ENCODE measurements at regions not wholly inside any gene's neighbourhood (a gene's known extent, or its start where the extent isn't known, plus 50 kb on each side); places are given as distances from the start of the nearest gene placed in this dataset.

DNA sequence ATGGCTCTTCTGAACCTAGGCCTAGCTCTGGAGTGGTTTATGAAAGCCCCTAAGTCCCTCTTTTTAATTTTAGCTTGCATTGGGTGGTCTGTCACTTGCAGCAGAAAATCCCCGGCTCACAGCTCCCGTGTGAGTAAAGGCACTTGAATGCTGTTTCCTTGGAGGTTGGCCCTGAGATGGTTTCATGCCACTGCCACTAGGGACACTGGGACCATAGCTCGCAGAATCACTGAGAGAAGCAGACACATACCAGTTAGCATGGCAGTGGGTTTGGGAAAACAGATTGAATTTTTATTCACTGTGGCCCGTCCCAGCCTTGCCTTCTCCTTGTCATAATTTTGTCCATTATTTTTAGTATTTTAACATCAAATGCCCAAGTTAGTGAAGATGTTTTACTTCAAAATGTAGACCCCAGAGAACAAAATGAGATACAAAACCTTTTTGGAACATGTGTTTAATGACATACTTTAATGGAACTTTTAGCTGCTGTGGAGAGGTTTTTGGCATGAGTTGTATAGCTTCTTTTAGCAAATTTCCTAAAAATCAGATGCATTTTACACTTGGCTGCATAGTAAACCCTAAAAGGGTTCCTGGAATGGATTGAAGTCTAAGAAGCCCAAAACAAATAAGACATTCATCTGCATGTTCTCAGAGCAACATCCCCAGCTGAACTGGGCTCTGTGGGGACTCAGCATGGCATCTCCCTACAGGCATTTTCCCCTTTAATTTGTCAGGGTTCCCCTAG is 259.7 kb upstream of the PITRM1 start:
- TF ChIP-seq, protein P1, sequence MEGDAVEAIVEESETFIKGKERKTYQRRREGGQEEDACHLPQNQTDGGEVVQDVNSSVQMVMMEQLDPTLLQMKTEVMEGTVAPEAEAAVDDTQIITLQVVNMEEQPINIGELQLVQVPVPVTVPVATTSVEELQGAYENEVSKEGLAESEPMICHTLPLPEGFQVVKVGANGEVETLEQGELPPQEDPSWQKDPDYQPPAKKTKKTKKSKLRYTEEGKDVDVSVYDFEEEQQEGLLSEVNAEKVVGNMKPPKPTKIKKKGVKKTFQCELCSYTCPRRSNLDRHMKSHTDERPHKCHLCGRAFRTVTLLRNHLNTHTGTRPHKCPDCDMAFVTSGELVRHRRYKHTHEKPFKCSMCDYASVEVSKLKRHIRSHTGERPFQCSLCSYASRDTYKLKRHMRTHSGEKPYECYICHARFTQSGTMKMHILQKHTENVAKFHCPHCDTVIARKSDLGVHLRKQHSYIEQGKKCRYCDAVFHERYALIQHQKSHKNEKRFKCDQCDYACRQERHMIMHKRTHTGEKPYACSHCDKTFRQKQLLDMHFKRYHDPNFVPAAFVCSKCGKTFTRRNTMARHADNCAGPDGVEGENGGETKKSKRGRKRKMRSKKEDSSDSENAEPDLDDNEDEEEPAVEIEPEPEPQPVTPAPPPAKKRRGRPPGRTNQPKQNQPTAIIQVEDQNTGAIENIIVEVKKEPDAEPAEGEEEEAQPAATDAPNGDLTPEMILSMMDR (IDR thresholded peaks at IDR 0.05; ENCODE audit: insufficient read depth, missing control alignments), result no peak
- no peak for FAIRE-seq
- DNase-seq (ENCODE audit: insufficient read length, low spot score), result no peak

GRCh38 chr10:3430501-3430900 is 257.9 kb upstream of the PITRM1 start:
- DNase-seq (ENCODE audit: insufficient read length, low spot score) (no peak), FAIRE-seq (no peak)
- TF ChIP-seq, protein P1 (IDR thresholded peaks at IDR 0.05; ENCODE audit: insufficient read depth, missing control alignments), result no peak

GRCh38 chr10:3429676-3430075 is 257.1 kb upstream of the PITRM1 start:
- TF ChIP-seq, protein P1 (IDR thresholded peaks at IDR 0.05; ENCODE audit: insufficient read depth, missing control alignments), result no peak
- no peak for DNase-seq (ENCODE audit: insufficient read length, low spot score)
- no peak for FAIRE-seq

GRCh38 chr10:3428826-3429225 is 256.2 kb upstream of the PITRM1 start:
- TF ChIP-seq, protein P1 (IDR thresholded peaks at IDR 0.05; ENCODE audit: insufficient read depth, missing control alignments), result no peak
- FAIRE-seq, result no peak
- DNase-seq (ENCODE audit: insufficient read length, low spot score), result no peak

- DNase-seq (ENCODE audit: insufficient read length, low spot score), result no peak
- TF ChIP-seq, protein P1 (IDR thresholded peaks at IDR 0.05; ENCODE audit: insufficient read depth, missing control alignments), result no peak
- FAIRE-seq, result no peak
Observed at GRCh38 chr10:3427950-3428354, 255.4 kb upstream of the PITRM1 start.

GRCh38 chr10:3427347-3427746 is 254.8 kb upstream of the PITRM1 start:
- FAIRE-seq (no peak), DNase-seq (ENCODE audit: insufficient read length, low spot score) (no peak)
- TF ChIP-seq, protein P1 (IDR thresholded peaks at IDR 0.05; ENCODE audit: insufficient read depth, missing control alignments), result no peak

GRCh38 chr10:3426190-3426845 is 253.7 kb upstream of the PITRM1 start:
- FAIRE-seq (no peak), DNase-seq (ENCODE audit: insufficient read length, low spot score) (no peak)
- TF ChIP-seq, protein P1 (IDR thresholded peaks at IDR 0.05; ENCODE audit: insufficient read depth, missing control alignments), result no peak

All from D721Med (cell line).